ENCODE measurements at regions not wholly inside any gene's neighbourhood (a gene's known extent, or its start where the extent isn't known, plus 50 kb on each side); places are given as distances from the start of the nearest gene placed in this dataset.

- H3K4me3 ChIP-seq (replicated peaks; ENCODE audit: low read depth, low read length), result no peak overlapping the region
- no peak for DNase-seq (ENCODE audit: low read depth)
- TF ChIP-seq, protein P1, sequence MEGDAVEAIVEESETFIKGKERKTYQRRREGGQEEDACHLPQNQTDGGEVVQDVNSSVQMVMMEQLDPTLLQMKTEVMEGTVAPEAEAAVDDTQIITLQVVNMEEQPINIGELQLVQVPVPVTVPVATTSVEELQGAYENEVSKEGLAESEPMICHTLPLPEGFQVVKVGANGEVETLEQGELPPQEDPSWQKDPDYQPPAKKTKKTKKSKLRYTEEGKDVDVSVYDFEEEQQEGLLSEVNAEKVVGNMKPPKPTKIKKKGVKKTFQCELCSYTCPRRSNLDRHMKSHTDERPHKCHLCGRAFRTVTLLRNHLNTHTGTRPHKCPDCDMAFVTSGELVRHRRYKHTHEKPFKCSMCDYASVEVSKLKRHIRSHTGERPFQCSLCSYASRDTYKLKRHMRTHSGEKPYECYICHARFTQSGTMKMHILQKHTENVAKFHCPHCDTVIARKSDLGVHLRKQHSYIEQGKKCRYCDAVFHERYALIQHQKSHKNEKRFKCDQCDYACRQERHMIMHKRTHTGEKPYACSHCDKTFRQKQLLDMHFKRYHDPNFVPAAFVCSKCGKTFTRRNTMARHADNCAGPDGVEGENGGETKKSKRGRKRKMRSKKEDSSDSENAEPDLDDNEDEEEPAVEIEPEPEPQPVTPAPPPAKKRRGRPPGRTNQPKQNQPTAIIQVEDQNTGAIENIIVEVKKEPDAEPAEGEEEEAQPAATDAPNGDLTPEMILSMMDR (IDR thresholded peaks at IDR 0.05; ENCODE audit: low read length, missing control alignments), result no peak
Observed at GRCh38 chr6:113662093-113662665, 195.0 kb upstream of the MARCKS start.

GRCh38 chr6:113662688-113663333 lies 194.3 kb upstream of the MARCKS start:
- no peak for DNase-seq (ENCODE audit: low read depth)
- H3K4me3 ChIP-seq (replicated peaks; ENCODE audit: low read depth, low read length), result no peak overlapping the region
- TF ChIP-seq, protein P1 (IDR thresholded peaks at IDR 0.05; ENCODE audit: low read length, missing control alignments), result no peak

DNA sequence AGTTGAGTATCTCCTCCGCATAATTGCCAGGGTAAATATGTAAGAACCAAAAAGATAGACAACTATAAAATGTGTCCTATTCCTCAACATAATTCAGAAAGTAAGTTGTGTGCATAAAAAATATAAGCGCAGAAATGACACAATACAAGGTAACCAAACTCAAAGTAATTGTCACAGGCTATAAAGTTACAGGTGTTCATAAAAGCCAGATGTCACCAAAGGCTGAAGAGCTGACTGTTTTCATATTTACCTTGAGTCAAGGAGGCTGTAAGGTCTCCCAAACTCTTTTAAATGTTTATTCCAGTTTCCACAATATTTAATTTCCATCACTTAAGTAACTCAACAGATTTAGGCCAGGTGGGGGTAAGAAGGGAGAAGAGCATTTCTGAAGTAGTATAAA lies 192.2 kb upstream of the MARCKS start:
- DNase-seq (ENCODE audit: low read depth), result no peak
- H3K4me3 ChIP-seq (replicated peaks; ENCODE audit: low read depth, low read length), result no peak overlapping the region
- TF ChIP-seq, protein P1 (IDR thresholded peaks at IDR 0.05; ENCODE audit: low read length, missing control alignments), result no peak

DNA sequence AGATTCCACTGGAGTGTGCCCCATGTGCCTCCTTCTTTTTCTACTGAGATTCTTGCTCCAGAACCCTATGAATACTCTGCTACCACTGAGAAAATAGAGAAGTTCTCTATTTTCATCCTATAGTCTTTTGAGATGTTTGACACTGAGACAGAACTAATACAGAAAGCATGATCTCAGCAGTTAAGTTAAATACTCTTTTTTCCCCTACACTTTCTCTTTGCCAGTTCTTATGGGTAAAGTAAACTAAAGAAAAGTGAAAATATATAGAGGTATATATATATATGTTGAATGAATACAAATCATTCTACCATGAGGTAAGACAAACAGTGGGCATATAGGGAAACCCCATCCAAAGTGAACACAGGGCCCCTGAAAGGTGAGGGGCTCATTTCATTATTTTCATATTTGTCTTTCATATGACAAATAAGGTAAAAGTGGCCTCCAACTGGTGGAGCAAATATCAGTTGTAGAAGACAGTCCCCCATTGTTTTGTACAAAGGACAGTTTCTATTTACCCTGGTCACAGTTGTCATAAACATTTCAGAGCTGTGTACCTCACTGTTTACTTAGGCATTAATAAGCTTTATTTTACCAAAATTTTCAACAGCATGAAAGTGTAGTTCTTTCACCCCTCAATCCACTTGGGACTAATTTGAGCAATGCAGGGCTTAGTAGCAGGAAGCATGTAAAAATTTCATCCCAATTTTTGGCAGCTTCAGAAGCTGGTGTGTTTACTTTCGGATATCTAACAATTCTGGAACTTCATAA lies 188.3 kb upstream of the MARCKS start:
- no peak for DNase-seq (ENCODE audit: low read depth)
- no peak overlapping the region for H3K4me3 ChIP-seq (replicated peaks; ENCODE audit: low read depth, low read length)
- TF ChIP-seq, protein P1 (IDR thresholded peaks at IDR 0.05; ENCODE audit: low read length, missing control alignments), result no peak

DNA sequence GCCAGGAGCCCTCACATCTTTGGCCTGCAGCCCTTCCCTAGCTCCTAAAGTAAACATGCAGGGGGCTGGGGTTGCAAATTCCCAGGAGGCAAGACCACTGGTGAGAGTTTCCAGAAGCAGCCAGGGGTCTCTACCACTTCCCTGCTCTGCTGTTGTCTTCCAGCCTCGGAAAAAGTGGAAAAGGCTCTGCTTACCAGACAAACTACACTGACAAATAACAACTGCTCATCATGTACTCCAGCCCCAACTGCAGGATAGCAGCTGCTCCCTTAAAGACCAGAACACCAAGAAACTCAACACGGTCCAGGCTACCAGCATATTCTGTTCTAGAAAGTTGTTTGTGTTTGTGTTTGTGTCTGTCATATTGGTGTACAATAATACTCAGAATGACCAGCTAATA lies 187.5 kb upstream of the MARCKS start:
- TF ChIP-seq, protein P1 (IDR thresholded peaks at IDR 0.05; ENCODE audit: low read length, missing control alignments), result no peak

DNA sequence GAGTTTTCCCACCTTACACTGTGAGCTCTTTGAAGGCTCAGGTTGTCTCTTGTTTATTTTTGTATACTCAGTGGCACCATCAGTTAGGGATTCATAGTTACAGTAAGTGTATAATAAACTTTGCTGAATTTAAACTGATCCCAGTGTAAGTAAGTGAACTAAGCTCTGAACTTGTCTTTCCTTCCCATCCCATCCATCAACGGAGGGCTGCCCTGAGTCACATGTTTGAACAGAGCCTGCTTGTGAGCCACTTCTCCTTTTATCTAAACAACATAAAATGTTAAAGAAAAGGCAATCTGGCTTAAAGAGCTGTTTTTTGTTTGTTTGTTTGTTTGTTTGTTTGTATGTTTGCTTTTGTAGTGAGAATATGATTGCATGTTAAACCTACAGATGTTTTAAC lies 185.7 kb upstream of the MARCKS start:
- no peak for DNase-seq (ENCODE audit: low read depth)
- TF ChIP-seq, protein P1 (IDR thresholded peaks at IDR 0.05; ENCODE audit: low read length, missing control alignments), result no peak
- no peak overlapping the region for H3K4me3 ChIP-seq (replicated peaks; ENCODE audit: low read depth, low read length)

More for the DNA sequence above, 187.5 kb upstream of the MARCKS start:
- no peak overlapping the region for H3K4me3 ChIP-seq (replicated peaks; ENCODE audit: low read depth, low read length)
- DNase-seq (ENCODE audit: low read depth), result no peak
